BE2C (cell line): ENCODE measurements at regions not wholly inside any gene's neighbourhood (a gene's known extent, or its start where the extent isn't known, plus 50 kb on each side); places are given as distances from the start of the nearest gene placed in this dataset.

ENCODE experiments used
- DNase-seq: peaks from one replicate; pipeline ENCODE4 v3.0.0-alpha.2; 2020
- H3K27me3 ChIP-seq: fragments of 250-450 bp; sonication (Bioruptor Pico); 2 replicates; pipeline ENCODE4 v1.5.1; 2020; ENCODE audit warnings: mild to moderate bottlenecking
- H3K36me3 ChIP-seq: fragments of 250-450 bp; sonication (Bioruptor Pico); 2 replicates; pipeline ENCODE4 v1.5.1; 2020; ENCODE audit warnings: mild to moderate bottlenecking
- H3K4me1 ChIP-seq: fragments of 250-450 bp; sonication (Bioruptor Pico); 2 replicates; pipeline ENCODE4 v1.5.1; 2020
- H3K4me3 ChIP-seq: 2 replicates; pipeline ENCODE4 v1.5.1; 2011; ENCODE audit warnings: low read depth, low read length
- H3K9me3 ChIP-seq: fragments of 250-450 bp; sonication (Bioruptor Pico); 2 replicates; pipeline ENCODE4 v1.5.1; 2020
- TF ChIP-seq, protein P1 (sequence below): IDR thresholded peaks from 2 replicates; pipeline ENCODE4 v1.5.1; 2012; ENCODE audit warnings: mild to moderate bottlenecking, low read depth, low read length

DNA sequence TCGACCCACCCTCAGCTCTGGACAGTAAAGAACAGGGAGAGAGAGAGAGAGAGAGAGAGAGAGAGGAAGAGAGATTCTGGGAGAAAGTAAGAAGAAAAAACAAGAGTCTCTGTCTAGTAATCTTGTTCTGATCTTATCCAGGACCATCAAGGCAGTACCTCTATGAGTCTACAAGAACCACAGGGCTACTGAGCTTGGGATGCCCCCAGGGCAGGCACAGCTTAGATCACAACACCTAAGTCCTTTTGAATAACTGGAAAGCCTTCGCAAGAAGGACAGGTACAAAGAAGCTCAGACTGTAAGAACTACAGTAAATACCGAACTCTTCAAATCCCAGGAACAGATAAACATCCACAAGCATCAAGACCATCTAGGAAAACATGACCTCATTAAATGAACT is 51.4 kb upstream of the SGPP2 start:
- TF ChIP-seq, protein P1, sequence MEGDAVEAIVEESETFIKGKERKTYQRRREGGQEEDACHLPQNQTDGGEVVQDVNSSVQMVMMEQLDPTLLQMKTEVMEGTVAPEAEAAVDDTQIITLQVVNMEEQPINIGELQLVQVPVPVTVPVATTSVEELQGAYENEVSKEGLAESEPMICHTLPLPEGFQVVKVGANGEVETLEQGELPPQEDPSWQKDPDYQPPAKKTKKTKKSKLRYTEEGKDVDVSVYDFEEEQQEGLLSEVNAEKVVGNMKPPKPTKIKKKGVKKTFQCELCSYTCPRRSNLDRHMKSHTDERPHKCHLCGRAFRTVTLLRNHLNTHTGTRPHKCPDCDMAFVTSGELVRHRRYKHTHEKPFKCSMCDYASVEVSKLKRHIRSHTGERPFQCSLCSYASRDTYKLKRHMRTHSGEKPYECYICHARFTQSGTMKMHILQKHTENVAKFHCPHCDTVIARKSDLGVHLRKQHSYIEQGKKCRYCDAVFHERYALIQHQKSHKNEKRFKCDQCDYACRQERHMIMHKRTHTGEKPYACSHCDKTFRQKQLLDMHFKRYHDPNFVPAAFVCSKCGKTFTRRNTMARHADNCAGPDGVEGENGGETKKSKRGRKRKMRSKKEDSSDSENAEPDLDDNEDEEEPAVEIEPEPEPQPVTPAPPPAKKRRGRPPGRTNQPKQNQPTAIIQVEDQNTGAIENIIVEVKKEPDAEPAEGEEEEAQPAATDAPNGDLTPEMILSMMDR, result no peak
- no peak for DNase-seq
- H3K4me3 ChIP-seq, result no peak overlapping the region

More for the DNA sequence above, 51.4 kb upstream of the SGPP2 start:
- Histone ChIP-seq H3K27me3 (no peaks in the 10 kb centered on the region), H3K9me3 (no peaks in the 10 kb centered on the region), H3K36me3 (no peaks in the 10 kb centered on the region), H3K4me1 (no peaks in the 10 kb centered on the region)
